ENCODE measurements at regions not wholly inside any gene's neighbourhood (a gene's known extent, or its start where the extent isn't known, plus 50 kb on each side); places are given as distances from the start of the nearest gene placed in this dataset.

DNA sequence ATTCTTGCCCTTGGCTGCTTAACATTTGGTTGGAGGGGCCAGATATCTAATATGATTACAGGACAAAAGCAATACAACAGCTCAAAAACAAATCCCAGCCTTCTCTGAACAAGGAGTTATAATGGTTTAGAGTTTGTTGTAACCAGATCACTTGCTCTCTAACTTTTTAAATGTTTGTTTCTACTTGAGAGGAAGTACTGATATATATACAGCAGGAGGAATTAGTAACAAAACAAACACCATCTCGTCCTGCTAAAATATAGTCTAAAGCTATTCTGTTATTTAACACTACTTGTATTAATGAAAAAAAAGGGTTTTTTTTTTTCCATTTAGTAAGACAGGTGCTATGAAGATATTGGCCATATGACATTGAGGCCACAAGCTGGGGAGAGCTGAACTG is 60.9 kb upstream of the TMEM17 start:
- no peaks in the 10 kb centered on the region for H3K36me3 ChIP-seq (ENCODE audit: control insufficient read depth in 2 of 3, insufficient read depth in 3 of 3, low read length in 3 of 3)
- H3K27ac ChIP-seq (ENCODE audit: low read depth in 2 of 2, low read length in 2 of 2): no peak overlapping the region
- H3K27me3 ChIP-seq (ENCODE audit: control insufficient read depth, insufficient read depth, low read length): no peaks in the 10 kb centered on the region
- peaks cover 4 to 28% (median 16%) of the 10 kb centered on the region in 3 donors for H3K4me1 ChIP-seq (ENCODE audit: control insufficient read depth in 2 of 3, insufficient read depth in 2 of 3, low read depth in 1 of 3, low read length in 3 of 3)
- intact Hi-C loops (cut with DNase I): no loop called here
- no peak overlapping the region for H3K4me3 ChIP-seq (ENCODE audit: low read length in 3 of 3)
- DNase-seq: no peak
- no peaks in the 10 kb centered on the region for H3K9me3 ChIP-seq (ENCODE audit: control insufficient read depth in 2 of 3, insufficient read depth in 1 of 3, low read length in 3 of 3)
- no peak for TF ChIP-seq CTCF (IDR thresholded peaks at IDR 0.05; ENCODE audit: borderline replicate concordance, extremely low read depth, insufficient read depth)
- FAIRE-seq: no peak
- H3K9ac ChIP-seq (ENCODE audit: low read length in 3 of 3): no peak overlapping the region

- intact Hi-C loops (cut with DNase I): no loop called here
- Histone ChIP-seq H3K27ac (ENCODE audit: low read depth in 2 of 2, low read length in 2 of 2) (no peak overlapping the region), H3K4me3 (ENCODE audit: low read length in 3 of 3) (no peak overlapping the region), H3K36me3 (ENCODE audit: control insufficient read depth in 2 of 3, insufficient read depth in 3 of 3, low read length in 3 of 3) (no peaks in the 10 kb centered on the region), H3K9me3 (ENCODE audit: control insufficient read depth in 2 of 3, insufficient read depth in 1 of 3, low read length in 3 of 3) (no peaks in the 10 kb centered on the region), H3K27me3 (ENCODE audit: control insufficient read depth, insufficient read depth, low read length) (no peaks in the 10 kb centered on the region), H3K9ac (ENCODE audit: low read length in 3 of 3) (no peak overlapping the region), H3K4me1 (ENCODE audit: control insufficient read depth in 2 of 3, insufficient read depth in 2 of 3, low read depth in 1 of 3, low read length in 3 of 3) (peaks cover 4 to 28% (median 10%) of the 10 kb centered on the region in 3 donors)
- DNase-seq (no peak), FAIRE-seq (no peak)
- TF ChIP-seq CTCF (IDR thresholded peaks at IDR 0.05; ENCODE audit: borderline replicate concordance, extremely low read depth, insufficient read depth): no peak
These were observed 59.4 kb upstream of the TMEM17 start for GRCh38 chr2:62565309-62565908.

DNA sequence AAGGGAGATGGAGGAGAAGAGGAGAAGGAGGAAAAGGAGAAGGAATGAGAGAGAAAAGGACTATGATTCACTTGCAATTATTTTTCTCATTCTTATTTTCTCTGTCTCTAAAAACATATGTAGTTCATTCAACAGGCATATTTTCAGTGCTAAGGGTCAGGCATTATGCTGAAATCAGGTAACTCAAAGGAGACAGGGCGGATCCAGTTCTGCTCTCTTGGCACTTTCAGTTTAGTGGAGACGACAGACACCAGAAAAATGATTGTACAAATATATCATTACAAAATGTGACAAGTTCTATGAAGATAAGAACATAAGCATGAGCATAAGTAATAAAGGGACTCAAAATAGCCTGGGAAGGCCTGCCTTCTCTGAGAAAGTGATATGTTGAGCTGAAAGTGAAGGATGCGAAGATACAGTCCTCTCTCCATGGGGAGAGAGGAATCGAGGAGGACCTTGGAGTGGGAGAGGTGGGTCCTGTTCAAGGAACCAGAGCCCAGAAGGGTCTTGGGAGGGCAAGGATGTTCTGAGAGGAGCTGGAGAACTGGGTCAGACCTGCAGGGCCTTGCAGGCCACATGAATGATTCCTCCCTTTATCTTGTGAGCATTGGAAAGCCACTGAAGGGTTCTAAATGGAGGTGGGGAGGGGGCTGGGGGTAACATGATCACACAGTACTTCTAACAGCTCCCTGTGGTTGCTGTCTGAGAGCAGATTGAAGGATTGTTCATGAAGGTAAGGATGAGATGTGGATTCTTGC is 58.6 kb upstream of the TMEM17 start:
- no peak overlapping the region for H3K4me3 ChIP-seq (ENCODE audit: low read length in 3 of 3)
- TF ChIP-seq CTCF (IDR thresholded peaks at IDR 0.05; ENCODE audit: borderline replicate concordance, extremely low read depth, insufficient read depth): no peak
- FAIRE-seq (no peak), DNase-seq (no peak)
- intact Hi-C loops (cut with DNase I): no loop called here
- H3K9me3 ChIP-seq (ENCODE audit: control insufficient read depth in 2 of 3, insufficient read depth in 1 of 3, low read length in 3 of 3): no peaks in the 10 kb centered on the region
- no peaks in the 10 kb centered on the region for H3K36me3 ChIP-seq (ENCODE audit: control insufficient read depth in 2 of 3, insufficient read depth in 3 of 3, low read length in 3 of 3)
- peaks cover 1 to 23% (median 9%) of the 10 kb centered on the region in 3 donors for H3K4me1 ChIP-seq (ENCODE audit: control insufficient read depth in 2 of 3, insufficient read depth in 2 of 3, low read depth in 1 of 3, low read length in 3 of 3)
- no peak overlapping the region for H3K27ac ChIP-seq (ENCODE audit: low read depth in 2 of 2, low read length in 2 of 2)
- H3K27me3 ChIP-seq (ENCODE audit: control insufficient read depth, insufficient read depth, low read length): no peaks in the 10 kb centered on the region
- H3K9ac ChIP-seq (ENCODE audit: low read length in 3 of 3): no peak overlapping the region
